ENCODE measurements at regions not wholly inside any gene's neighbourhood (a gene's known extent, or its start where the extent isn't known, plus 50 kb on each side); places are given as distances from the start of the nearest gene placed in this dataset.
"Not testable (repeated sequence)": the region's sequence is repeated elsewhere in the genome, so short reads cannot be mapped to it uniquely, and the experiment has no call there.

DNA sequence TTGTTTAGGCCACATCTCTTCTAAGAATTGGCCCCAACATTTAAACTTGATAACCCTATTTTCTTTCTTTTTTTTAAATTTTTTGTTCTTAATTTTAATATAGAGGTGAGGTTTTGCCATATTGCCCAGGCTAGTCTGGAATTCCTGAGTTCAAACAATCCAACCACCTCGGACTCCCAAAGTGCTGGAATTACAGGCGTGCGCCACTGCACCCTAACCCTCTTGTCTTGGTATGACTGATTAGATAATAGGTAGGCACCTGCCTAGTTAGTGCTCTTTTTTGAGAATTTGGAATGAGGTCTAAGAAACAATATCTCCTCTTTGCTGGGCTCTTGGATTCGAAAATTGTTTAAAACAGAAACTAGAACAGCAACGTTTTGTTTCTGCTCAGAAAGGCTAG, 116.4 kb upstream of the GOLGA6L6 start:
- intact Hi-C loops (cut with micrococcal nuclease), result no loop called here
- Mint-ChIP-seq H3K27me3 (peaks cover 2% of the 10 kb centered on the region), H3K9me3 (no peaks in the 10 kb centered on the region), H3K4me3 (no peak overlapping the region), H3K36me3 (ENCODE audit: low read depth) (no peaks in the 10 kb centered on the region), H3K4me1 (ENCODE audit: low read depth) (no peaks in the 10 kb centered on the region), H3K27ac (no peak overlapping the region)
- ChIA-PET CTCF (no interaction called here), POLR2A (no interaction called here)
- ATAC-seq (no peak), DNase-seq (no peak)
- TF ChIP-seq, protein P1, sequence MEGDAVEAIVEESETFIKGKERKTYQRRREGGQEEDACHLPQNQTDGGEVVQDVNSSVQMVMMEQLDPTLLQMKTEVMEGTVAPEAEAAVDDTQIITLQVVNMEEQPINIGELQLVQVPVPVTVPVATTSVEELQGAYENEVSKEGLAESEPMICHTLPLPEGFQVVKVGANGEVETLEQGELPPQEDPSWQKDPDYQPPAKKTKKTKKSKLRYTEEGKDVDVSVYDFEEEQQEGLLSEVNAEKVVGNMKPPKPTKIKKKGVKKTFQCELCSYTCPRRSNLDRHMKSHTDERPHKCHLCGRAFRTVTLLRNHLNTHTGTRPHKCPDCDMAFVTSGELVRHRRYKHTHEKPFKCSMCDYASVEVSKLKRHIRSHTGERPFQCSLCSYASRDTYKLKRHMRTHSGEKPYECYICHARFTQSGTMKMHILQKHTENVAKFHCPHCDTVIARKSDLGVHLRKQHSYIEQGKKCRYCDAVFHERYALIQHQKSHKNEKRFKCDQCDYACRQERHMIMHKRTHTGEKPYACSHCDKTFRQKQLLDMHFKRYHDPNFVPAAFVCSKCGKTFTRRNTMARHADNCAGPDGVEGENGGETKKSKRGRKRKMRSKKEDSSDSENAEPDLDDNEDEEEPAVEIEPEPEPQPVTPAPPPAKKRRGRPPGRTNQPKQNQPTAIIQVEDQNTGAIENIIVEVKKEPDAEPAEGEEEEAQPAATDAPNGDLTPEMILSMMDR (IDR thresholded peaks at IDR 0.05), result no peak

DNA sequence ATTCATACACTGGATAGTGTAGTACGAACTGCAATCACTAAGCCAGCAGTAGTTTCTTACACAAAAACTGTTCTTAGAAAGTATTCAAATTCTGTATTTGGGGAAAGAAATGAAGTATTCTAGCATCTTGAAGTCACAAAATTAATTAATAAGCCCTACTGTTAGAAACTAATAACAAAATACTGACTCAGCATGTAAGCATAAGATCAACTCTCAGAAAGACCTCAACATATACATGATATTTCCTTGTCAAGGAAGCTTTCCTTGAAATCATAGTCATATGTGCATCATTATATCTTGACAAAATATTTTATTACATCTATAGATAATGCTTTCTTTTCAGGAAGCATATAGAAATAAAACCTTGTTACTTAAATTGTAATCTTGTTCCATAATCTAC, 115.5 kb upstream of the GOLGA6L6 start:
- no peaks in the 10 kb centered on the region for H3K9me3 Mint-ChIP-seq
- DNase-seq, result no peak
- no peaks in the 10 kb centered on the region for H3K27me3 Mint-ChIP-seq
- ChIA-PET CTCF (no interaction called here), POLR2A (no interaction called here)
- H3K27ac Mint-ChIP-seq, result no peak overlapping the region
- intact Hi-C loops (cut with micrococcal nuclease), result no loop called here
- TF ChIP-seq, protein P1 (IDR thresholded peaks at IDR 0.05), result no peak
- ATAC-seq, result no peak
- no peaks in the 10 kb centered on the region for H3K36me3 Mint-ChIP-seq (ENCODE audit: low read depth)
- H3K4me3 Mint-ChIP-seq, result no peak overlapping the region
- H3K4me1 Mint-ChIP-seq (ENCODE audit: low read depth), result no peaks in the 10 kb centered on the region

DNA sequence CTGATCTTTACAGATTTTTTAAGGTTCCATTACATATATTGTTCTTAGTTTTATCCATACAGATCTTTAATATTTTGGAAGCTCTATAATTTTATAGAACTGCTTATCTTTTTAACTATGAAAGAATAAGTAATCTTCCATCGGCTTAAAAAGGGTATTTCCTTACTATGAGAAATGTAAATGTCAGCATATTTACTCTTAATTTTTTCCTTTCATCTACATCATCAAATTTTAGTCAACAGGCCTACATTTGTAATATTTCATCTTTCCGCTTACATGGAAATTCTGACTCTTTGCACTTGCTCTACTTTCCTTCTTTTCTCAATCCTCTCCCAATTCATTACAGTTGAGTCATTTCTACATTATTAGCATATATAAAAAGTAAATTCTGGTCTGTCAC, 111.3 kb upstream of the GOLGA6L6 start:
- DNase-seq, result no peak
- no peaks in the 10 kb centered on the region for H3K27me3 Mint-ChIP-seq
- H3K27ac Mint-ChIP-seq, result no peak overlapping the region
- CTCF ChIA-PET, result no interaction called here
- no peaks in the 10 kb centered on the region for H3K36me3 Mint-ChIP-seq (ENCODE audit: low read depth)
- no peaks in the 10 kb centered on the region for H3K9me3 Mint-ChIP-seq
- ATAC-seq, result no peak
- POLR2A ChIA-PET, result no interaction called here
- TF ChIP-seq, protein P1 (IDR thresholded peaks at IDR 0.05), result no peak
- H3K4me1 Mint-ChIP-seq (ENCODE audit: low read depth), result no peaks in the 10 kb centered on the region
- intact Hi-C loops (cut with micrococcal nuclease), result no loop called here
- H3K4me3 Mint-ChIP-seq, result no peak overlapping the region

DNA sequence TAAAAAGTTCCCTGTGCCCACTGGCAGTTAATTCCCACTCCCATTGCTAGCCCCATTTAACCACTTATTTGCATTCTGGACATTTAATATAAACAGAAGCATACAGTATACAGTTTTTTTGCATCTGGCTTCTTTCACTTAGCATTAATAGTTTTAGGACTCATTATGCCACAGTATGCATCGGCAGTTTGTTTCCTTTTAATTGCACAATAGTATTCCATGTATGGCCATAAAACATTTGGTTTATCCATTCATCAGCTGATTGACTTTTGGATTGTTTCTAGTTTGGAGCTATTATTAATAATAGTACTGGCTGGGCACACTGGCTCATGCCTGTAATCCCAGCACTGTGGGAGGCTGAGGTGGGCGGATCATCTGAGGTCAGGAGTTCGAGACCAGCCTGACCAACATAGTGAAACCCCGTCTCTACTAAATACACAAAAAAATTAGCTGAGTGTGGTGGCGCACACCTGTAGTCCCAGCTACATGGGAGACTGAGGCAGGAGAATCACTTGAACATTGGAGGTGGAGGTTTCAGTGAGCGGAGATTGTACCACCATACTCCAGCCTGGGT, 106.9 kb upstream of the GOLGA6L6 start:
- CTCF ChIA-PET; H3K36me3 Mint-ChIP-seq (ENCODE audit: low read depth); POLR2A ChIA-PET; ATAC-seq; H3K4me1 Mint-ChIP-seq (ENCODE audit: low read depth); DNase-seq; H3K27ac Mint-ChIP-seq; H3K4me3 Mint-ChIP-seq; H3K9me3 Mint-ChIP-seq; H3K27me3 Mint-ChIP-seq; intact Hi-C loops (cut with micrococcal nuclease): not testable (repeated sequence)

DNA sequence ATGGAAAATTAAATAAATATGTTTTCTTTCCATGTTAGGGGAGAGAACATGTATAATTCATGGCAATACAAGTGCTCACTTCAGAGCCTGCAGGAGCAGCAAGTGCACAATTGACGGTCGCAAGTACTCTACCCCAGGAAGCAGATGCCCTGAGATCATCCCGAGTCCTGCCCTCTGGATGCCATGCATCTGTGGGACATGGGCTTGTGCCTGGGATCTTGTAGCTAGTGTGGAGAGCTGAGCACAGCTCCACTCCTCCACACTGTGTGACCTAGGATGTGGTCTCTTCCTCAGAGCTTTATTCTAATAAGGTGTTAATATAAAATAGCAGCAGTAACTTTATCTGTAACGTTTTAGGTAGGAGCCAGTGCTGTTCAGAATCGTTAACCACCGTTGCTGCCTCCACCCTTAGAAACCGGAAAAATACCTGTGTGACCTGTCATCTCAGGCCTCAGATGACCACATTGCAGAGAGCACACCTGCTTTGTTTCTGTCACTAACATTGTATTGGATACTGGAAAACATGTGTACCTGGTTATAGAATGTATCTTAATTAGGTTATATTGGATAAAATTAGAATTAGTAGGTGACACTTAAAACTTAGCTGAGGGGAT, 105.0 kb upstream of the GOLGA6L6 start:
- CTCF ChIA-PET, result interaction anchor here (1.0 kb wide), 1 partner anchor 638 kb away, joined by 3 read pairs; no protein-coding TSS in a partner anchor
- peaks cover 10% of the 10 kb centered on the region for H3K27me3 Mint-ChIP-seq
- no peaks in the 10 kb centered on the region for H3K4me1 Mint-ChIP-seq (ENCODE audit: low read depth)
- TF ChIP-seq, protein P1 (IDR thresholded peaks at IDR 0.05), result no peak
- intact Hi-C loops (cut with micrococcal nuclease), result no loop called here
- no peak overlapping the region for H3K4me3 Mint-ChIP-seq
- ATAC-seq, result no peak
- H3K27ac Mint-ChIP-seq, result no peak overlapping the region
- H3K36me3 Mint-ChIP-seq (ENCODE audit: low read depth), result no peaks in the 10 kb centered on the region
- POLR2A ChIA-PET, result no interaction called here
- no peak for DNase-seq
- no peaks in the 10 kb centered on the region for H3K9me3 Mint-ChIP-seq

Measured in activated CD8-positive, alpha-beta T cell treated with anti-CD3 and anti-CD28 coated beads for 36 hours (primary cell).